T-helper 22 cell (primary cell): ENCODE measurements at regions not wholly inside any gene's neighbourhood (a gene's known extent, or its start where the extent isn't known, plus 50 kb on each side); places are given as distances from the start of the nearest gene placed in this dataset.

Experiments
- DNase-seq: peaks from one replicate; pipeline ENCODE4 v3.0.0-alpha.2; 2020; ENCODE audit warnings: low read depth

DNA sequence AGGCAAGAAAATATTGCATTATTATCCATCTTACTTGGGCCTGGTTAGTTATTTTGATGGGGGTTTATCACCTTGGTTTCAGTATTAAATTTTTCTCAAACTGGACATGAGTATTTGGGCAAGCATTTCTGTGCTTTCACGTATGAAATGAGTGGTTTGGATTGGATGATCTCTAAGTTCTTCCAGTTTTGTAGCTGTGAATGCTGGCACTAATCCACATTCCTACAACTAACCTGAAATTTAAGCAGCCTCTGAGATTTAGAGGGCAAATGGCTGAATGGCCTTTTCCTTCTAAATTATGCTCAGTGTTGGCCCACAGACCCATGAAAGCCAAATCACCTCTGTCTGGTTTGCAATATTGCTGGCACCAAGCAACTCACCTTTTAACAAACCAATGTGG is 475.0 kb upstream of the B3GALT2 start:
- no peak for DNase-seq

DNA sequence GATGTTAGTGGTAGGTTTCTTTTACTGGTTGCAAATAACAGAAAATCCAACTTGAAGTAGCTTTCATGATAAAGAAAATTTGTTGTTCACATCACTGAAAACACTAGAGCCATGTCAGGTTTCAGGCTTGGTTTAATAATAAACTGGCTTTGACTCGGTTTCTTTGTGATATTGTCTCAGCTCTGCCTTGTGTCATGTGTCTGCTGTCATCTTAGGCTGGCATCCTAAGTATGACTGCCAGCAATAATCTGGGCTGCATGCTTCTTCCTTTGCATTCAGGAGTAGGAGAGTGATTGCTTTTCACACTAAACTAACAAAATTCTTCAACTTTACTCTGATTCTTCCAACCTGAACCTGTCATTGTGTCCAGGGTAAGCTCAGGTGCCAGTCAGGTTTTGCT is 474.0 kb upstream of the B3GALT2 start:
- DNase-seq, result no peak

DNA sequence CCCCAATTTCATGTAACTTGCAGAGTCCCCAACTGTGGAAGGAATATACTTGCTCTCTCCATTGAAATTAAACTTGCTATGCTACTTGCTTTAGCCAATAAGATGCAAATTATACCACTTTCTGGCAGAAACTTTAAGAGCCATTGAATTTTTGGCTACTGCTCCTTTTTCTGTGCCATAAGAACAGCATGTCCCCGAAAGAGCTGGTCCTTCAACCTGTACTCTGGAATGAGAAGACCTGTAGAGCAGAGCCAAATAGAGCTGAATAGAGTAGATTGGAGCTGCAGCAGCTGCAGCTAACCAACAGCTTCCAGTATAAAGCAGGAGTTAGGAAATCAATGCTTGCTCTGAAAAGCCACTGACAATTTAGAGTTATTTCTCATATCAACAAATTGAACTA is 472.3 kb upstream of the B3GALT2 start:
- no peak for DNase-seq

DNA sequence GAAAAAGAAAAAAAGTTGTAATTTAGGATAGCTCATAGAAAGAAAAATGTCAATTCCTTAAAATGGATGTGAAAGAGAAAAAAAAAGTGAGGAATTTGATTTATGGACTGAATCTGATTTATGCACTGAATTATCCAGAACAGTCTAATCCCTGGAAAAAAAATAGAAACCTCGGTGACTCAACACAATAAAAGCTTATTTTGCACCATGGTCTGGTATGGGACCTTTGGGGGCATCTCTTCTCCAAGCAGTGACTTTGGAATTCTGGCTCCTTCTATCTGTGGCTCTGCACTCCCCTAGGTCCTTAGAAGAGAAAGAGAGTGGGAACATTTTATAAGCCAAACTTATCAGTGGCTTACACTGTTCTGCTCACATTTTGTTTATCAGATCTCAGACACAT is 471.7 kb upstream of the B3GALT2 start:
- no peak for DNase-seq

DNA sequence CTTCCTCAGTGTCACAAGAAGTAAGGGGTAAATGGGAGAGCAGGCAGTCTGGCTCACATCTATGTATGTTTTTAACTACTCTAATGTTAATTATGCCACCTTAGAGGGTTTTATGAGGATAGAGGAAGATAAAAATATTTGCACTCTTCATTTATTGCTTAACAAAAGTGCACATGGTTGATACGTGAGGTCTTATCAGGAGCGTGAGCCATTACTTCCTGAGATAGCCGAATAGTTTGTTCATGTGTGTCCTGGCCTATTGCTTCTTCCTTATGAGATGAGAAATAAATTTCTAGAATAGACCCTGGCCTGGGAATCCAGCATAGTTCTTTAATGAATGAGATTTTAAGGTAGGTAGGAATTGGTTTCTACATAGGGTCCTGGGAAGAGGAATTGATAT is 471.1 kb upstream of the B3GALT2 start:
- DNase-seq, result no peak

DNA sequence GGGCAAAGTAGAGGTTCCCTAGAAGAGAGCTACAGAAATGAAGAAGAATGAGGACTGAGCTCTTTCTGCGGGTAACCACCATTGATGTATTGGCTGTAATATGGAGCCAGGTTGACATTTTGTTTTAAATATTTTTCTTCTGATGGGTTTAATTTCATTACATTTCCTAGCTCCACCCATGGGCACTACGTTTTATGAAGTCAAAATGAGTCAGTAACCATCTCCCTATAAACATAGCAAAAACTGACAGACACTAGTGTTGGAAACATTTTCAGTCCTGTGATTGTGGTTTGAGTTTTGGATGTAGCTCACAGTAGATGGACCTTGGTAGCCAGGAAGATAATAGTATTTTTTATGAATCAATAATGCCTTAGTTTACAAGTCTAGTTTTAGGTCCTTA is 470.4 kb upstream of the B3GALT2 start:
- no peak for DNase-seq

DNA sequence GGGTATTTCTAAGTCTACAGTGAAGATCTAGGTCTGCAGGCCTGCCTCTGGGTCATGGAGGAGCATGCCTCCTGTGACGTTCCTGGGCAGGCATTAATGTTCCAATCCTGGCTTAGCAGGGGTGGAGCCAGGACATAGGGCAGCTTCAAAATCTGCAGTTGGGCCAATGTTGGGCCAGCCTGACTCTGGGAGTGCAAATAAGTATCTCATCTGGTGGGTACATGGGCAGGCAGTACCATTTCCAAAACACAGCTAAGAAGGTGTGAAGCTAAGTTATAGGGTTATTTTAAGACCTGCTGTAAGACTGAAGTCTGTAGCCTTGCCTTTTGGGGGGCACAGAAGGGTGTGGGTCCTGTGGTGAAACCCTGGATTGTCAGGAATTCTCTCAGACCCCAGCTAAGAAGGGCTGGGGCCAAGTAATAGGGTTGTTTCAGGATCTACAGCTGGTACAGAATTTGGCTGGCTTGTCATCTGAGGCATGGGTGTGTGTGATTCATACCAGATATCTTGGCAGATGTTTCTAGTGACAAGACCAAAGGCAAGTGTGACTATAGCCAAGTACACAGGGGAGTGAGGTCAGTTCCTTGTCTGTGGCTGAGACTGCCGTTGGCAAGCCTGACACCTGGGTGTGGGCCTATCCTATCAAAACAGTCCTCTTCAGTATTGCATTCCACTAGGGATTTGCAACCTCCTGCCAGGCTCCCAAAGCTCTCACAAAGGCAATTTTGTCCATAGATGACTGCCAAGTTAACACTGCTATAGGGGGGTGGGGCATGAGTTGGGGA is 468.7 kb upstream of the B3GALT2 start:
- no peak for DNase-seq

DNA sequence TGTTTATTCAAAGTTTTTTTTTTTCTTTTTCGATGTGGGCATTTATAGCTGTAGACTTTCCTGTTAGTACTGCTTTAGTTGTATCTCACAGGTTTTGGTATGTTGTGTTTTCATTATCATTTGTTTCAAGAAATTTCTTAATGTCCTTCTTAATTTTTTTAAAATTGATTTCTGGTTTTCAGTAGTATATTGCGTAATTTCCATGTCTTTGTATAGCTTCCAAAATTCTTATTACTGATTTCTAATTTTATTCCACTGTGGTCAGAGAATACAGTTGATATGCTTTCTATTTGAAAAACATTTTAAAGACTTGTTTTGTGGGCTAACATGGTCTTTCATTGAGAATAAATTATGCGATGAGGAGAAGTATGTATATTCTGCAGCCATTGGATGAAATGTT is 463.2 kb upstream of the B3GALT2 start:
- no peak for DNase-seq

DNA sequence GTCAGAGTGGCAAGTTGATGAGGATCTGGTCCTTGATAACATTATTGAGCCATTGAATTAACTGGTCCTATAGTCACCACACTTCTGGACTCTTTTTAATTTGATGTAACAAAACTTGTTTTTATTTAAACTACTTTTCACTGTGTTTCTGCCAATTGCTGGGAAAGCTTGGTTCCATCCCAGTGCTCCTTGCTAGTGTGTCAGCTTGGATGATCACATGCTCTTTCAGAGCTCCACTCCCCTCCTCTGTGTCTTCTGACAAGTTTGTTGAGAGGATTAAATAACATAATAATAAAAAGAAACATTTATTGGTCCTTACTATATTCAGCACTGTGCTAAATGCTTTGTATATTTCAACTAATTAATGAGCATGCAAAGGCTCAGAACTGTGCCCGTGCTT is 448.5 kb upstream of the B3GALT2 start:
- DNase-seq, result no peak

DNA sequence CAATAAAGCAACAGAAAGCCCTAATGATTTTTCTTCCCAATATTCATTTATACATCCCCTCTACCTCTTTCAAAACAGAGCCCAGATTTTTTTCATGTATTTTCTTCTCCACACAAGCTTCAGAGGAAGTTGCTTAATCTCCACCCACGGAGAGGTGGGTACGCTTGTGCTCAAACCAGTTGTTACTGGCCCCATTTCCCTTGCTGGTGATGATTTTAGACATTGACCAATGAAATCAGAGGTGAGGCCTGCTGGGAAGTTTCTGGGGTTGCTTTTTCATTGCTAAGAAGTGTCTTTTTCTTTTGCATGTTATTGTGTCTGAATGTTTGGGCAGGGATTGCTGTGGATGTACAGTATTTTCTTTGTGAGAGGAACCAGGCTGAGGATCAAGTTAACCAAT is 448.1 kb upstream of the B3GALT2 start:
- DNase-seq, result no peak

DNA sequence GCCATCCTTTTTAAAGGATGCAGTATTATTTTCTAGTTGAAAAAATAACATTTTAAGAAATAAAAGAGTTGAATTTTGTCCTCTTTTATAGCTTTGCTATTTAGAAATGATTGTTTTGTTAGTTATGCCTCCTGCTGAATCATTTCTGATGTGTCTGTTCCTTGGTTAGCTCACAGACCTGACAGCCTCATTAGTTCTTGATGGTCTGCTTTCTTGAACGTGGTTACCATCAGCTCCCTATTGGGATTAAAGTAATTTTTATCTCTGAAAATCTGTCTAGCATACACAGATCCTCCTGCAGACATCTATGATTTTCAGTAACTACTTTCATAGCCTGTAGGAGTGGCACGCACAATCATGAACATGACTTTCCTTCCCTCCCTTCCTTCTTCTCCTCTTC is 447.6 kb upstream of the B3GALT2 start:
- DNase-seq, result no peak

DNA sequence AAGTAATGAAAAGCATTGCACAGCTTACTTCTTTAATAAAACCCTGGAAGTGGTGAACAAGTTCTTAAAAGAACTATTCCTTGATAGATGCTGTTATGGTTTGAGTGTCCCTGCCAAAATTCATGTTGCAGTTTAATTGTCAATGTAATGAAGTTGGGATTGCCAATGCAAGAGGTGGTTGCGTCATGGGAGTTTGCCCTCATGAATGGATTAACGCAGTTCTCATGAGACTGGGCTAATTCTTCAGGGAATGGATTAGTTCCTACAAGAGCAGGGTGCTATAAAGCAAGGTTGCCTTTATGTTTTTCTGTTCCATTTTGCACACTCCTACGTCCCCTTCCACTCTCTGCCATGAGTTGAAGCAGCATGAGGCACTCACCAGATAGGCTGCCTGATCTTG is 446.7 kb upstream of the B3GALT2 start:
- DNase-seq, result no peak

DNA sequence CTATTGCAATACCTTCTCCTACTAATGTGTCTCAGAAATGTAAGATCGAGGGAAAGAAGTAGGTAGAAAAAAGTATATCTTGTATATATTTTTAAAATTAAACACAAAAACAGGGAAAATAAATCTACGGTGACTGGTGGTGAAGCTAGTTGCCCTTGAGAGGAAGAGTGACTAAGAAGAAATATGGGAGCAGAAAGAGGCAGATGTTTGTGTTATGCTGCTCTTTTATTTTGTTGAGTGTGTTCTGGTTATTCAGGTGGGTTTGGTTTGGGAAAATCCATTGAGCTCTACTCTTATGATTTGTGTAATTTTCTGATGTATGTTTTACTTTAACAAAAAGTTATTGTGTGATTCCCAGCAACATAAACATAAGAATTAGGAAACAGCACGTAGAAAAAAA is 444.9 kb upstream of the B3GALT2 start:
- no peak for DNase-seq

DNA sequence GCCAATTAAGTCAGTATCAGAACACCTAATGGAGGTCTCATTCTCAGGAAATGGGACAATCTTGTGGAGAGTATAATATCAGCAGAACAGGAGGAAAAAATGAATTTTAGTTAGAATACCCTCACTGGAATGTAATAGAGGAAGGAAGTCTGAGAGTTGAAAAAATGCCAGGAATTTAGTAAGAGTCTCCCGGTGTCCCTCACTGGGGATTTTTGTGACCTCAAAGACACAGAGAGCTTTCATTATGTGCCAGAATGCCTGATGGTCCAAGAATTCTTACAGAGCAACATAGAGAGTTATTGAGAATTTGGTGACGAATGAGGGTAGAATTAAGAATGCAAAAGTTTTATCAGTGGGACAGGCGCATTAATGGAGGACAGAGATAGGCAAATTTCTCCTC is 443.5 kb upstream of the B3GALT2 start:
- no peak for DNase-seq

DNA sequence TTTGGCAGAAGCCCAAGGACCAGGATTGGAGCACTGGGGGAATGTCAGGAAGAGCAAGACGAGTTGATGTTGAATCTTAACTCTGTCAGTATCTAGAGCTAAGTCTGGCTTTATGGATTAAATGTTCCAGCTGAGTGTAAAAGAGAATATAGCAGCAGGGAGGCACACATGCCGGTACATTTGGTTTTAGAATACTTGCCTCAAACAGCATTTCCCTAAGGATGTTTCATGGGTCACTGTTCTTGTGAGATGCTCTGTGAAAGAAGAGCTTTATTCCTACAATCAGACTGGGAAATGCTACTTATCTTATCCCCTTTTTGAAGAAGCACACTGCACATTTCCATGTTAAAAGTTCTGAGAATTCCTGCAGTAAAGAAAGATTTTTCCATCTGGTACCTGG is 440.3 kb upstream of the B3GALT2 start:
- DNase-seq, result no peak

DNA sequence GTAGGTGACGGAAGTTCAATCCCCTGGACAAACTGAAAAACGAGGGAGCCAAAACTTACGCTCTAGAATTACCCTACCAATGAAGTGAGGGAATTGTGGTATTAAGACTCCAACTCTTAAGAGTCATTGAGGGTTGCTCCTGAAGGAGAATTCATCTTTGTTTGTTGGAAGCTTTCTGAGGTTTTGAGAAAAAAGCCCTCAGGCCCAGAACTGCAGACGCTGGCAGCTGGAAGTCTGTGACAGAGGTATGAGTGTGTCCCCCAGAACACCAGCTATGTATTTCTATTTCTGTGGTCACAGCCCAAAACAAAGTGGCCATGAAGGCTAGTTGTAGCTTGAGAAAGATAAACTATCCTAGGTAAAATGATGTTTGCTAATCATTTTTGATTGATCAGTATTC is 438.8 kb upstream of the B3GALT2 start:
- DNase-seq, result no peak

DNA sequence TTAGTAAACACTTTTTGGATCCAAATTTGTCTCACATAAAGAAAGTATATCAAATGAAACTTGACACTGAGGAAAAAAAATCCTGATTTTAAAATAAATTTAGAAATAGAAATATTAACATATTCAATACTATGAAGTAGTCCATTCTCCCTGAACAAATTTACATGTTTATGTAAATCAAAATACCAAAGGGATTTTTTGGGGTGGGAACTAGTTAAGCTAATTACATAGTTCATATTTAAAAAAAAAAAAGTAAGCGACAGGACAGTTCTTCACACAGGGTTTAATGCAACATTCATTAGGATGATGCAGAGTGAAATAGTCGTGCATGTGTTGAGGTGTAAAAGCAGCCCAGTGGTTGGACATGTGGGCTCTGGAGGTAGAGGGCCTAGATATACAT is 433.5 kb upstream of the B3GALT2 start:
- no peak for DNase-seq

DNA sequence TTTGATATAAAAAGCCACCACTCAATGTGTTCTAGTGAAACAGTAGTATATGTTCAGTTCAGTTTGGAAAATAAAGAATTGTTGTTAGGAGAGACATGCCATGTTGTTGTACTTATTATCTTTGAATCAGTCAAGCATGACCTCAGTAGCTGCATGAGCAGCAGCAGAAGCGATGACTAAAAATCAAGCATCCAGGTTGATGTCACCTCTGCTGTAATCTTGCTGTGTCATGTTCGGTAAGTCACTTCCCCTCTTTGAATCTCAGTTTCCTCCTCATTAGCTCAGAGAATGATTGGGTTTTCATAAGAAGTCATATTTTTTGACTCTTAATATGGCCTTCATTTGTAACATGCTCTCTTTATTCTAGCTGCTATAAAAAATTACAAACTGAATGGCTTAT is 428.4 kb upstream of the B3GALT2 start:
- DNase-seq, result no peak

DNA sequence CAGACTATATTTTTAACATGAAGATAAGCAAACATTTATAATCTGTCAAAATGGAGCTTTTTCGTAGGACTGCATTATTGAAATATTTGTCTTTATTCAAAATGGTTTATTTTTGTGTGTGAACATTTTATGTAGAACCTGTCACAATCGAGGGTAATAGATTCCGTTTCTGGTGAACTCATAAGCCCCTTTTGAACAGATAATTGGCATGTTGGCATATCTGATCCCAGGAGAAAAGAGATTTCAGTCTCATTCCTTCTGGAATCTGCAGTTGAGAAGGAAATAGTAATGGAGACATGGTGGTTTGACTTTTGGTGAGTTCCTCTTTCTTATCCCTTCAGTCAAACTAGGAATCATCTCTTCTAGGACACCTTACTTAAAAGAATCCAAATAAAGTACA is 427.9 kb upstream of the B3GALT2 start:
- DNase-seq, result no peak

DNA sequence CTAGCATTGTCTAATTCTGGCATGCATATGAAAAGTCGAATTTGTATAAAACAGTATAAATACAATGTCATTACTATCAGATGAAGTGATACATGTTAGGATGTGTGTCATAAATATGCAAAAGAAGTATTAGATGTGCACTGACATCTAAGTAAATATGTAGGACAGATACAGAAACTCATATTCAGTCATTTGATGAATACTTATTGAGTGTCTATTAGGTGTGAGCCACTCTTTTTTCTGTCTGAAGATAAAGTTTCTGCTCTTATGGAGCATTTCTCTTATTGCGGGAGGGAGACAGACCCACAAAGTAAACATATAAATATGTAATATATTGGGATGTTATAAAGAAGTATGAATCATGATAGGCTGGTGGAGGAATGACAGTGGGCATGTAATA is 426.6 kb upstream of the B3GALT2 start:
- no peak for DNase-seq

DNA sequence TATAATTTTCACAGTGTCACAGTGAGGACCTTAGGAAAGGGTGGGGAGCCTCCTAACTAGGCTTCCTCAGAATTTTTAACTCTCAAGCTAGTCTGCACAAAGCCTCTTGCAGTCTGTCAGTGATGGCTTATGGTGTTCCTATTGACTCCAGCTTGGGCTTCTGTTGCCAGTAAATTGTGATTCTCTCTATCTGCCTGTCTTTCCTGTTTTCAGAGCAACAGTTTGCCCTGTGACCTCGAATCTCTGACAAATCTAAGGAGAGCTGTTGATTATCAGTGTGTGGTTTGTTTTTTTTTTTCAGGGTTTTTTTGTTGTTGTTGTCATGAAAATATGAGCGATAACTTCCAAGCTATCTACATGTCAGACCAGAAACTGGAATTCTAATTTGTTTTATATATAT is 423.2 kb upstream of the B3GALT2 start:
- DNase-seq, result no peak

DNA sequence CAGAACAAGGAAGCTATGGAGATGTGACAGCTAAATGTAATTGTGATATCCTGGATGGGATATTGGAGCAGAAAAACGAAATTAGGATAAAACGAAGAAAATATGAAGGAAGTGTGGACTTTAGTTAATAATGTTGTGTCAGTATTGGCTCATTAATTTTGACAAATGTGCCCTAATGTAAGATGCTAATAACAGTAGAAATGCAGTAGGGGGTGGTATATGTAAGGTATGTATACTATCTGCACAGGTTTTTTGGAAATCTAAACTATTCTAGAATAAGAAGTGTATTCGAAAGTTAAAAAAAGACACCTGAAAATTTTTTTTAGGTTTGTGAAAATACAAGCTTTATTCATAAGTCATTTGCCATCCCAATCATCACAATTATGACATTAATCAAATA is 421.4 kb upstream of the B3GALT2 start:
- DNase-seq, result no peak

DNA sequence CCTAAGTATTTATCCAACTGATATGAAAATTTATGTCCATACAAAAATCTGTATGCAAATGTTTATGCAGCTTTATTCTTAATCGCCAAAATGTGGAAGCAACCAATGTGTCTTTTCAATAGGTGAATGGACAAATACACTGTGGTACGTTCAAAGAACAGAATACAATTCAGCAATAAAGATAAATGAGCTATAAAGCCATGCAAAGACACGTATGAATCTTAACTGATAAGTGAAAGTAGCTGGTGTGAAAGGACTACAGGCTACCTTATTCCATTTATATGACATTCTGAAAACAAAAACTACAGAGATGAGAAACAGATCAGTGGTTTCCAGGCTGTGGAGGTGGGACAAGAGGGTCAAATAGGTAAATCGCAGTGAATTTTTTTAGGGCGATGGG is 419.6 kb upstream of the B3GALT2 start:
- no peak for DNase-seq

DNA sequence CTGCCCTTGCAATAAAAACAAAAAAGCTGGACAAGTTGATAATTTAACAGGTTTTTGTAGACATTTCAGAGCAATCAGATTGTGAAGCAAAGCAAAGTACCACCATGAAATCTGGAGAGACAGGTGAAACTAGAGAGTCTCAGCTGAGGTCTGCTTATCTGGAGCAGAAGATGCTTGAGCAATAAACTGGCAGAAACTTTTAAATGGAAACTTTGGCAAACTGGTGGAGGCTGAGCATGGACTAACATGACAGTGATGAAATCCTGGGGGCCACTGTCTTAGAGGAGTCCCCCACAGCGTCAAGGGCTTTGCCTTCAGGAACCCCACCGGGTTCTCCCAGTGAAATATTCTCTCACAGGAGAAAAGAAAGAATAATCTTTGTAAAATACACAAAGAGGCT is 416.3 kb upstream of the B3GALT2 start:
- no peak for DNase-seq
